Neural progenitor cell (in vitro differentiated cells): ENCODE measurements at regions not wholly inside any gene's neighbourhood (a gene's known extent, or its start where the extent isn't known, plus 50 kb on each side); places are given as distances from the start of the nearest gene placed in this dataset.

Experiments
- DNase-seq: peaks from one replicate; pipeline ENCODE4 v3.0.0-alpha.2; 2016; ENCODE audit warnings: low spot score
- H2AFZ ChIP-seq: fragments of 200-600 bp; sonication (generic); replicated peaks from 2 replicates; pipeline ENCODE4 v1.6.1; 2016; ENCODE audit warnings: antibody characterized with exemption
- H3F3A ChIP-seq: fragments of 200-600 bp; sonication (generic); 2 replicates; pipeline ENCODE4 v1.6.1; 2016; ENCODE audit warnings: antibody characterized with exemption, low read depth
- H3K27ac ChIP-seq: fragments of 200-600 bp; sonication (generic); 2 replicates; pipeline ENCODE4 v1.5.1; 2016; ENCODE audit warnings: mild to moderate bottlenecking
- H3K27me3 ChIP-seq: fragments of 200-600 bp; sonication (generic); 2 replicates; pipeline ENCODE4 v1.6.1; 2016; ENCODE audit warnings: mild to moderate bottlenecking, moderate library complexity
- H3K36me3 ChIP-seq: fragments of 200-600 bp; sonication (generic); 2 replicates; pipeline ENCODE4 v1.5.1; 2016
- H3K4me1 ChIP-seq: fragments of 200-600 bp; sonication (generic); 2 replicates; pipeline ENCODE4 v1.6.1; 2016; ENCODE audit warnings: mixed run types
- H3K4me2 ChIP-seq: fragments of 200-600 bp; sonication (generic); 2 replicates; pipeline ENCODE4 v1.6.1; 2016
- H3K4me3 ChIP-seq: fragments of 200-600 bp; sonication (generic); 2 replicates; pipeline ENCODE4 v1.5.1; 2016
- H3K79me2 ChIP-seq: fragments of 200-600 bp; sonication (generic); 2 replicates; pipeline ENCODE4 v1.6.1; 2016; ENCODE audit warnings: low read depth
- H3K9ac ChIP-seq: fragments of 200-600 bp; sonication (generic); 2 replicates; pipeline ENCODE4 v1.6.1; 2016
- H3K9me3 ChIP-seq: fragments of 200-600 bp; sonication (generic); 2 replicates; pipeline ENCODE4 v1.5.1; 2016; ENCODE audit warnings: low read depth
- H4K20me1 ChIP-seq: fragments of 200-600 bp; sonication (generic); 2 replicates; pipeline ENCODE4 v1.6.1; 2016; ENCODE audit warnings: low read depth
- H3K27ac Mint-ChIP-seq: 3 replicates; pipeline ENCODE4 v1.8.0; 2021; ENCODE audit warnings: mixed read lengths
- H3K27me3 Mint-ChIP-seq: 2 replicates; pipeline ENCODE4 v1.8.0; 2022; ENCODE audit warnings: low read depth, mild to moderate bottlenecking, inconsistent platforms, moderate library complexity, mixed read lengths; ENCODE audit not compliant: insufficient read depth
- H3K36me3 Mint-ChIP-seq: 3 replicates; pipeline ENCODE4 v1.8.0; 2021; ENCODE audit warnings: mixed read lengths
- H3K4me1 Mint-ChIP-seq: 3 replicates; pipeline ENCODE4 v1.8.0; 2021; ENCODE audit warnings: mixed read lengths
- H3K4me3 Mint-ChIP-seq: 3 replicates; pipeline ENCODE4 v1.8.0; 2021; ENCODE audit warnings: mild to moderate bottlenecking, moderate library complexity, mixed read lengths
- H3K9me3 Mint-ChIP-seq: 3 replicates; pipeline ENCODE4 v1.8.0; 2020; ENCODE audit warnings: mixed read lengths
- CTCF ChIP-seq: fragments of 200-600 bp; sonication (generic); IDR thresholded peaks from 2 replicates; pipeline ENCODE4 v1.5.1; 2017; ENCODE audit warnings: antibody characterized with exemption, mild to moderate bottlenecking
- EZH2 ChIP-seq: fragments of 200-600 bp; sonication (generic); IDR thresholded peaks from 2 replicates; pipeline ENCODE4 v1.6.1; 2017; ENCODE audit warnings: antibody characterized with exemption, mild to moderate bottlenecking, moderate library complexity
- EZH2phosphoT487 ChIP-seq: fragments of 200-600 bp; sonication (generic); IDR thresholded peaks from 2 replicates; pipeline ENCODE4 v1.6.1; 2017; ENCODE audit warnings: antibody characterized with exemption

GRCh38 chr16:55941552-55941951 lies 66.4 kb upstream of the CES5A start:
- Histone ChIP-seq H2AFZ (no peak overlapping the region), H3K4me3 (no peak overlapping the region), H3F3A (no peaks in the 10 kb centered on the region), H3K4me2 (no peak overlapping the region), H3K9ac (no peak overlapping the region), H3K9me3 (no peaks in the 10 kb centered on the region), H3K27me3 (peaks cover 20% of the 10 kb centered on the region), H3K27ac (no peak overlapping the region), H3K36me3 (no peaks in the 10 kb centered on the region), H4K20me1 (no peaks in the 10 kb centered on the region), H3K4me1 (peaks cover 4% of the 10 kb centered on the region), H3K79me2 (no peaks in the 10 kb centered on the region)
- peaks cover 9% of the 10 kb centered on the region for H3K4me1 Mint-ChIP-seq
- H3K4me3 Mint-ChIP-seq, result no peak overlapping the region
- no peak overlapping the region for H3K27ac Mint-ChIP-seq
- no peak for DNase-seq
- H3K27me3 Mint-ChIP-seq, result peaks cover 7% of the 10 kb centered on the region
- H3K9me3 Mint-ChIP-seq, result no peaks in the 10 kb centered on the region
- TF ChIP-seq EZH2phosphoT487 (no peak), CTCF (no peak), EZH2 (no peak)
- H3K36me3 Mint-ChIP-seq, result no peaks in the 10 kb centered on the region

- H3F3A ChIP-seq, result no peaks in the 10 kb centered on the region
- H3K27me3 Mint-ChIP-seq, result peaks cover 12% of the 10 kb centered on the region
- no peaks in the 10 kb centered on the region for H4K20me1 ChIP-seq
- DNase-seq, result no peak
- no peaks in the 10 kb centered on the region for H3K36me3 ChIP-seq
- no peaks in the 10 kb centered on the region for H3K9me3 ChIP-seq
- TF ChIP-seq EZH2, result no peak
- no peak for TF ChIP-seq CTCF
- no peak for TF ChIP-seq EZH2phosphoT487
- H3K9me3 Mint-ChIP-seq, result peaks cover 3% of the 10 kb centered on the region
- no peak overlapping the region for H2AFZ ChIP-seq
- H3K4me3 Mint-ChIP-seq, result no peak overlapping the region
- H3K27me3 ChIP-seq, result peaks cover 20% of the 10 kb centered on the region
- H3K27ac Mint-ChIP-seq, result no peak overlapping the region
- peaks cover 9% of the 10 kb centered on the region for H3K4me1 Mint-ChIP-seq
- no peak overlapping the region for H3K4me2 ChIP-seq
- H3K79me2 ChIP-seq, result no peaks in the 10 kb centered on the region
- no peak overlapping the region for H3K27ac ChIP-seq
- H3K4me3 ChIP-seq, result no peak overlapping the region
- peaks cover 4% of the 10 kb centered on the region for H3K4me1 ChIP-seq
- no peaks in the 10 kb centered on the region for H3K36me3 Mint-ChIP-seq
- H3K9ac ChIP-seq, result no peak overlapping the region
Measured at GRCh38 chr16:55938126-55938525, 63.0 kb upstream of the CES5A start.

- Mint-ChIP-seq H3K27me3 (peaks cover 17% of the 10 kb centered on the region), H3K27ac (no peak overlapping the region), H3K9me3 (peaks cover 3% of the 10 kb centered on the region), H3K4me3 (no peak overlapping the region), H3K4me1 (peaks cover 5% of the 10 kb centered on the region), H3K36me3 (no peaks in the 10 kb centered on the region)
- H3K79me2 ChIP-seq, result no peaks in the 10 kb centered on the region
- H3K36me3 ChIP-seq, result no peaks in the 10 kb centered on the region
- no peak overlapping the region for H2AFZ ChIP-seq
- no peaks in the 10 kb centered on the region for H3F3A ChIP-seq
- H3K27me3 ChIP-seq, result no peaks in the 10 kb centered on the region
- no peaks in the 10 kb centered on the region for H3K9me3 ChIP-seq
- TF ChIP-seq CTCF (no peak), EZH2 (no peak), EZH2phosphoT487 (no peak)
- H3K4me3 ChIP-seq, result no peak overlapping the region
- H3K4me2 ChIP-seq, result no peak overlapping the region
- no peak overlapping the region for H3K9ac ChIP-seq
- H4K20me1 ChIP-seq, result no peaks in the 10 kb centered on the region
- H3K4me1 ChIP-seq, result peaks cover 1% of the 10 kb centered on the region
- no peak overlapping the region for H3K27ac ChIP-seq
- no peak for DNase-seq
Measured at GRCh38 chr16:55933038-55933437, 57.9 kb upstream of the CES5A start.
